SIG-M5 treated with dmso at 0.1 percent for 504 hours (cell line): ENCODE measurements at regions not wholly inside any gene's neighbourhood (a gene's known extent, or its start where the extent isn't known, plus 50 kb on each side); places are given as distances from the start of the nearest gene placed in this dataset.

Source experiments
- DNase-seq: peaks from one replicate; lab custom pipeline; 2025; ENCODE audit not compliant: unreplicated experiment; lab: John Stamatoyannopoulos, UW

DNA sequence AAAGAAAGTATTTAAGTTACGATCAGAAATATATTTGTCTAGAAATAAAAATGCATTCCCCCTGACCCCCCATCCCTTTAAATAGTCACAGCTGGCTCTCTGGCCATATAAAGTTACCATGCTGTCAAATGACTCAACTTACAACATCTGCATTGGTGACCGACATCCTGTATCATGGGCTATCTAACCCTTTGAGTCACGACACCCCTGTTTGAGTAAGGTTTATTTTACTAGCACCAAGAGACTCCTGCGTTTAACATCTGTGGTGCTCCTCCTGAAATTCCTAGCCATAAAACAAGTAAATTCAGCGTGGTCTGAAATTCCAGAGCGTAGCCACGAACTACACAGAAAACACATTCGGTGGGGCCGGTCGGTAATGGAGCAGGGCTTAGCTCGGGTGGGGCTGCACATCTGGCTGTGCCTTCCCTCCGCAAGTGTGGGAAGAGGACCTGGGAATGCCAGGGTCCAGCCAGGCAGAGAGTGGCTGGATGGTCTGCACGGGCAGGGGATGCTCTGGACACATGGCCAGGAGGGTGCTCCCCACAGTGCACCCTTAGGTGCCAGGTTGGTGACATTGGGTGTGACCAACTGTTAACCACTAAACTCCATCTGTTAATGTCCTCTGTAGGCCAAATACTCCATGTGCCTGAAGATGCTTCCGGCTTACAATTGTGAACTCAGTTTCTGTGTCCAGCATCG is 53.0 kb upstream of the CLDN14 start:
- no peak for DNase-seq

DNA sequence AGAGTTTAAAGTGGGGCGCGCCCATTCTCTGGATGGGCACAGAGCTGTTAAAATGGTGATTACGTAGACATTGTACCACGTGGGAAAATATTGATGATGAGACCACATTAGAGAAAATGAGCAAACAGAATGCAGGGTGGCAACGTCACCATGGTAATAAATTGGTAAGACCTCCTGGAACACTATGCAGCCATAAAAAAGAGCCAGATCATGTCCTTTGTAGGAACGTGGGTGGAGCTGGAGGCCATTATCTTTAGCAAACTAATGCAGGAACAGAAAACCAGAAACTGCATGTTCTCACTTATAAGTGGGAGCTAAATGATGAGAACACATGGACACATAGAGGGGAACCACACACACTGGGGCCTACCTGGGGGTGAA is 53.5 kb upstream of the CLDN14 start:
- no peak for DNase-seq

- peak; percentile 3 for DNase-seq
These were observed 54.7 kb upstream of the CLDN14 start for GRCh38 chr21:36534656-36535055.

- no peak for DNase-seq
These were observed 55.8 kb upstream of the CLDN14 start for GRCh38 chr21:36535618-36536241.

- no peak for DNase-seq
These were observed 58.8 kb upstream of the CLDN14 start for GRCh38 chr21:36538761-36539160.

GRCh38 chr21:36539434-36540150 is 59.7 kb upstream of the CLDN14 start:
- DNase-seq, result no peak

- DNase-seq, result no peak
These were observed 60.8 kb upstream of the CLDN14 start for GRCh38 chr21:36540700-36541099.

- DNase-seq, result no peak
These were observed 61.8 kb upstream of the CLDN14 start for GRCh38 chr21:36541721-36542139.

DNA sequence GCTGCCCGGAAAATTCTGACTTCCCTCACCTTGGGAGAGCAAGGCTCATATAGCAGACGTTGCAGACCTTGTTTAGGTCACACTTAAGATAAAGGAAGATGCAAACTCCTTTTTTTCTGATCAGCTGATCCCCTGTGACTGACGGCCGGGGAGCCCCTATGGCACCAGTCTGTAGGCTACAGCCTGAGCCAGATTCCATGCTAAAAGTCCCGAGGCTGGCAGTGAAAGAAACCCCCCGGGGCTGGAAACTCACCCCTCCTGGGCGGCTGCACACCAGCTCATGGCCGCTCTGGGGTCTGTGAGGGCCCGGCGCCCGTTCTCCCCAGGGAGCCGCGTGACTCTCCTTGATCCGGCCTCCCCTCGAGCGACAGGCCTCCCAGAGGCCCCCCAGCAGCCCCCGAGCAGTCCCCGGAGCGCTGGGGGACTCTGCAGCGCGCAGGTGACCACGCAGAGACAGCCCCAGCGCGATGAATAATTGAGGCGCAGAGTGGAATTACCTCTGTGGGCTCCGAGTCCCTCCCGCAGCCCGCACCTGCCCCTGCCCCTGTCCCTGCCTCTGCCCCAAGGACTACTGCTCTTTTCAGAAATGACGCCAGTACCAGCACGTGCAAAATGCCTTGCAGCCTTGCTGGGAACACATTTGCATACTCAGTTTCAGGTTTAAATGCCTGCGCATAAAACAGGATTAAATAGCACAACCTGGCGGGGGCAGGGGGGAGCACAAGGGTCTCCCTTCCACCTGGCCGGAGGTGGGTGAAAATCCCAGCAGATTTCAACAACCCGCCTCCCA is 62.6 kb upstream of the CLDN14 start:
- DNase-seq, result no peak

DNA sequence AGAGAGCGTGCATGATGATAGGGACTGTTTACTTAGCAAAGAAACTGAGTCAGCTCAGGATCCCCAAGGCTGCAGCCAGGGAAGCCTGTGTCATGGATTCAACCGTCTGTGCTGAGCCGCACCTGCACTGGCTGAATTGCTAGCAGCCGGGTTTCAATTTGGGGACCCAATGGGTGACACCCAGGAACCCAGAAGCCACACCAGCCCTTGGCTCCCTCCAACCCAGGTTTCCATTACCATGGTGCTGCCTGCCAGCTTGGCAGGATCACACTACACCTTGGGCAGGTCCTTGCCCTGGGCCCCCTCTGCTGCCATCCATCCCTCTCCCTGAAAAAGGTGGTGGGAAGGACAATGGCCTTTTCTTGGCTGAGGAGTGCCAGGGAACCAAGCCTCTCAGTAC is 64.0 kb upstream of the CLDN14 start:
- no peak for DNase-seq

GRCh38 chr21:36544545-36544944 is 64.6 kb upstream of the CLDN14 start:
- no peak for DNase-seq

DNA sequence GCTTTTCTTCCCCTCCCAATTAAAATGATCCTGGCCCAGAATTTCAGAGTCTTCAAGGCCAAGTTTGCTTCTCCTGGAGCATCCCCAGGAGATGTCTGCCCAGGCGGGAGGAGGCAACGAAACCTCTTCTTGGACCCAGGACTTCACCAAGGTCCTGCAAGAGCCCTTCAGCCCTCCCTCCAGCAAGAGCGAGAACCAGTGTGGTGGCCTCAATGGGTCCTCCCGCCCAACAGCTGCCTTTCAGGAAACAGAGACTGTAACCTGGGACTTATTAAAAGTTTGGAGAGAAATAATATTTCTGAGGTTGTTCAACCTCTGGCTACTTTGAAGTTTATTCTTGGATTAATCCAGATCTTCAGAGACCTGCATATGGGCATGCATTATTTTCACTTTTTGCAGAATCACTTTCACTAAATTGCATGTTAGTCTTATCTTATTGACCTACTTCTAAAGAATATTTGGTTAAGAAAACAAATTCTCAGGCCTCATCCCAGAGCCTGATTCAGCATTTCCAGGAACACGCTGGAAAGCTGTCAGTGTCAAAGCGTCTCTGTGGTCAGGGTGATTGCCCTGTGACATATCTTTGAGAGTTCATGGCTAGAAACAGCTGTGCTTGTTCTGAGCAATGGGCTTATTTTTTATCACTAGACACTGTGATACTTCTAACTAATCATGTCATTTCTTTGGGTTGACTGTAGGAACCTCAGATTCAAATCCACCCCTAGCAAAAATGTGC is 66.0 kb upstream of the CLDN14 start:
- no peak for DNase-seq

DNA sequence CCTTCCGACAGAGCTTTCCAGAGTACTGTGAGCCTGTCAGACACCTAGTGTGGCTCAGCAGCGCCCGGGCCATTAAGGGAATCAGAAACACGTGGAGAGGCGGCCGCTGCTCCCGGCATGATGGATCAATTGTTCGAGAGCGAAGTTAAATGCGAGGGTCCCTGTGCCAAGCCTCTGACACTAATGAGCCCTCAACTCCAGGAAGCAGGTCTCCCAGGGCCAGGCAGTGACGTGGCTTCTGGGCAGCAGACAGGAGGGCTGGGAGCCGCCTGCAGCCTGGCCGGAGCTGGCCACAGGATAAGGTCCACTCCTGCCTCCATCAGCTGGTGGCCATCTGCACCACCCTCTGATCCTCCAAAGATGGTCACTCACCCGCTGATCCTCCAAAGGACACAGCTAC is 67.5 kb upstream of the CLDN14 start:
- no peak for DNase-seq

GRCh38 chr21:36548866-36549265 is 68.9 kb upstream of the CLDN14 start:
- DNase-seq, result no peak

GRCh38 chr21:36549470-36549869 is 69.5 kb upstream of the CLDN14 start:
- DNase-seq, result no peak

- no peak for DNase-seq
These were observed 70.8 kb upstream of the CLDN14 start for GRCh38 chr21:36550761-36551160.

GRCh38 chr21:36551321-36551720 is 71.4 kb upstream of the CLDN14 start:
- no peak for DNase-seq

- DNase-seq, result peak; percentile 88
These were observed 72.0 kb upstream of the CLDN14 start for GRCh38 chr21:36551731-36552433.

- DNase-seq, result no peak
These were observed 72.5 kb upstream of the CLDN14 start for GRCh38 chr21:36552434-36552785.

DNA sequence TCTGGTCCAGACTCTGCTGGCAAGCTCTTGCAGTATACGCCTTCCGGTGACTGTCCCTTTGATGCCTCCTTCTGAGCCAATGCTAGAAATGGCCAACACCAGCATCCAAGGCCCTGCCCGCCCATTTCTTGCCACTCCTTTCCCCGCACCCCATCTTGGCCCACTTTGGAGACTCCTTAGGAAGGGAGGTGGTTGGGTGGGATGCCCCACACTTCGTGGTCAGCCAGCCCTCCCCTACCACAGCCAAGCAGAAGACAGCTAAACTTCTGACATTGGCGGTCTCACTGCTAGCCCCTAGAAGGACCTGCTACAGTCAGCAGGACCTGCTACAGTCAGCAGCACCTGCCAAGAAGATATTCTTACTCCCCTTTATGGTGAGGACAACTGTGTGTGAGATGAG is 73.5 kb upstream of the CLDN14 start:
- no peak for DNase-seq
